Uterus (tissue), 3 donors: ENCODE measurements at regions not wholly inside any gene's neighbourhood (a gene's known extent, or its start where the extent isn't known, plus 50 kb on each side); places are given as distances from the start of the nearest gene placed in this dataset.
"Not testable (repeated sequence)": the region's sequence is repeated elsewhere in the genome, so short reads cannot be mapped to it uniquely, and the experiment has no call there.

Experiments
- DNase-seq, 2 donors: peaks; one replicate each; pipeline ENCODE4 v3.0.0-alpha.2; 2019 to 2020
- H3K27ac ChIP-seq, 2 donors: fragments of 200-600 bp; sonication (generic); 1 replicate in 1 of 2; 2 replicates in 1 of 2; pipeline ENCODE4 v1.5.1; 2016 to 2018
- H3K27me3 ChIP-seq, 2 donors: fragments of 200-600 bp; sonication (generic); one replicate each; pipeline ENCODE4 v1.5.1; 2018 to 2019; ENCODE audit warnings: control low read depth in 1 of 2
- H3K36me3 ChIP-seq, 2 donors: fragments of 200-600 bp; sonication (generic); one replicate each; pipeline ENCODE4 v1.5.1; 2019; ENCODE audit warnings: control low read depth in 1 of 2
- H3K4me1 ChIP-seq, 2 donors: fragments of 200-600 bp; sonication (generic); one replicate each; pipeline ENCODE4 v1.5.1; 2018 to 2019; ENCODE audit warnings: control low read depth in 1 of 2
- H3K4me3 ChIP-seq, 2 donors: fragments of 200-600 bp; sonication (generic); 1 replicate in 1 of 2; 2 replicates in 1 of 2; pipeline ENCODE4 v1.5.1; 2018 to 2019; ENCODE audit warnings: mild to moderate bottlenecking in 1 of 2
- H3K9me3 ChIP-seq, 2 donors: fragments of 200-600 bp; sonication (generic); one replicate each; pipeline ENCODE4 v1.5.1; 2019; ENCODE audit warnings: control low read depth in 1 of 2
- POLR2A ChIP-seq, 2 donors: fragments of 450-650 bp; IDR thresholded peaks; one replicate each; pipeline ENCODE4 v1.6.1; 2016; ENCODE audit warnings: antibody characterized with exemption in 2 of 2, mild to moderate bottlenecking in 1 of 2, moderate library complexity in 1 of 2
- intact Hi-C: fragments of 100-400 bp; cut with DNase I; formaldehyde crosslinking; loops from one replicate; pipeline ENCODE4 v1.15.1; 2023; ENCODE audit warnings: low total_unique reads
- TF ChIP-seq, protein P1 (sequence below), 4 experiments: fragments of 200-600 bp in 2 of 4; fragments of 450-650 bp in 2 of 4; sonication (generic) in 2 of 4; IDR thresholded peaks; one replicate each; pipeline ENCODE4 v1.5.1; 2016 to 2019; ENCODE audit warnings: antibody characterized with exemption in 4 of 4, mild to moderate bottlenecking in 2 of 4, moderate library complexity in 1 of 4
- donor health status: DM: yes; HTN: yes; CAD: no.

DNA sequence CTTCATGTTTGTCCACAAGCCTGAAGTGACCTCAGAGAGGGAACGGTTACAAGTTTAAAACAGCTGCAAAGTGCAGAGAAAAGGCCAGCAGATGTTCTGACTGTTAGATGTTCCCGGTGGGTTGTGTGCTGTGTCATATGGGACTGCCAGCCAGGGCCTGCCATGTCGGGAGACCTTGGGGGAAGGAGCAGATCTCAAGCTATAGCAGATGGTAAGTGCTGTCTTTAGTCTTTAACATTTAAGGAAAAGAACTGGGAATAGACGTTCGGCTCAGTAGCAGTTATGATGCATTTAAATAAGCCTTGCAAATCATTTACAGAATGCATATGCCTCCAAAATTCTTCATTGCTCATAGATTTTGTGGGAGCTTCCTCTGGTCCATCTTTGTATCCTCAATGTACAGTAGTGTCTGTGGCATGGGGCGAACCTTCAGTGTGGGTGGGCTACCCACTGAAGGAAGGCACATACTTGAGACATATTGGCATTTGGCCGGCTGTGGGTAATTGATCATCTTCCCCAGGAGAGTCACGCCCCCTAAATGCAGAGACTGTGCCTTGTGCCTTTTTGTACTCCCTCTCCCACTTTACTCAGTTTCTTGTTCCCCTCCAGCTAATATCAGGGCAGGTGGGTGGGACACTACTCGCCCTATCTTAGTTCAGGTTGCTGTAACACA lies 131.9 kb downstream of the NPIPB5 start:
- H3K36me3 ChIP-seq = no peaks in the 10 kb centered on the region
- no peak for DNase-seq
- peaks cover 0 to 3% of the 10 kb centered on the region in 2 donors for H3K27me3 ChIP-seq
- H3K9me3 ChIP-seq = no peaks in the 10 kb centered on the region
- H3K4me3 ChIP-seq = no peak overlapping the region
- H3K4me1 ChIP-seq = no peaks in the 10 kb centered on the region
- no peak overlapping the region for H3K27ac ChIP-seq
- intact Hi-C loops = no loop called here
- no peak for TF ChIP-seq POLR2A (IDR thresholded peaks at IDR 0.05)
- TF ChIP-seq, protein P1, sequence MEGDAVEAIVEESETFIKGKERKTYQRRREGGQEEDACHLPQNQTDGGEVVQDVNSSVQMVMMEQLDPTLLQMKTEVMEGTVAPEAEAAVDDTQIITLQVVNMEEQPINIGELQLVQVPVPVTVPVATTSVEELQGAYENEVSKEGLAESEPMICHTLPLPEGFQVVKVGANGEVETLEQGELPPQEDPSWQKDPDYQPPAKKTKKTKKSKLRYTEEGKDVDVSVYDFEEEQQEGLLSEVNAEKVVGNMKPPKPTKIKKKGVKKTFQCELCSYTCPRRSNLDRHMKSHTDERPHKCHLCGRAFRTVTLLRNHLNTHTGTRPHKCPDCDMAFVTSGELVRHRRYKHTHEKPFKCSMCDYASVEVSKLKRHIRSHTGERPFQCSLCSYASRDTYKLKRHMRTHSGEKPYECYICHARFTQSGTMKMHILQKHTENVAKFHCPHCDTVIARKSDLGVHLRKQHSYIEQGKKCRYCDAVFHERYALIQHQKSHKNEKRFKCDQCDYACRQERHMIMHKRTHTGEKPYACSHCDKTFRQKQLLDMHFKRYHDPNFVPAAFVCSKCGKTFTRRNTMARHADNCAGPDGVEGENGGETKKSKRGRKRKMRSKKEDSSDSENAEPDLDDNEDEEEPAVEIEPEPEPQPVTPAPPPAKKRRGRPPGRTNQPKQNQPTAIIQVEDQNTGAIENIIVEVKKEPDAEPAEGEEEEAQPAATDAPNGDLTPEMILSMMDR (IDR thresholded peaks at IDR 0.05) = no peak

DNA sequence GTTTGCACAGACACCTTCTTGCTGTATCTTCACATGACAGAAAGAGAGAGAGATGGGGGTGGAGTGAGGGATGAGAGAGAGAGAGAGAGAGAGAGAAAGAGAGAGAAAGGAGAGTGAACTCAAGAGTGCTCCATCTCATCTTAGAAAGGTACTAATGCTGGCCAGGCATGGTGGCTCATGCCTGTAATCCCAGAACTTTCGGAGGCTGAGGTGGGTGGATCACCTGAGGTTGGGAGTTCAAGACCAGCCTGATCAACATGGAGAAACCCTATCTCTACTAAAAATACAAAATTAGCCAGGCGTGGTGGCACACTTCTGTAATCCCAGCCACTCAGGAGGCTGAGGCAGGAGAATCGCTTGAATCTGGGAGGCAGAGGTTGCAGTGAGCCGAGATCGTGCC lies 132.5 kb downstream of the NPIPB5 start:
- DNase-seq, H3K27me3 ChIP-seq, H3K36me3 ChIP-seq, H3K4me3 ChIP-seq, H3K4me1 ChIP-seq, intact Hi-C loops, H3K27ac ChIP-seq, H3K9me3 ChIP-seq: not testable (repeated sequence)

DNA sequence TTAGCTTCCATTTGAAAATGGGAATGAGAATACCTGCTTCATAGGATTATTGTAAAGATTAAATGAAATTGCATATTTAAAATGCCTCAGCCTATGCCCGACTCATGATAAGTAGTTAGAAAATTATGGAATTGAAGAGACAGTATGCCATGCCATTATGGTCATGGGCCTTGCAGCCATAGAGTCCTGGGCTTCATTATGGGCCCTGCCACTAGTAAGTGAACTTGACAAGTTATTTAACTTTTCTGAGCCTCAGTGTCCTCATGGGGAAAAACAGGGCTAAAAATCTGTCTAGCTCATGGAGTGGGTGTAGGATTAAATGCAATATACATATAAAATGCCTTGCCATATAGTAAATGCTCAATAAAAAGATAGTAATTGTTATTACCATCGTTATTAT lies 133.2 kb downstream of the NPIPB5 start:
- H3K36me3 ChIP-seq = no peaks in the 10 kb centered on the region
- H3K27ac ChIP-seq = no peak overlapping the region
- no peaks in the 10 kb centered on the region for H3K4me1 ChIP-seq
- H3K27me3 ChIP-seq = peaks cover 0 to 3% of the 10 kb centered on the region in 2 donors
- intact Hi-C loops = no loop called here
- H3K9me3 ChIP-seq = no peaks in the 10 kb centered on the region
- TF ChIP-seq, protein P1 (IDR thresholded peaks at IDR 0.05) = no peak
- TF ChIP-seq POLR2A (IDR thresholded peaks at IDR 0.05) = no peak
- no peak overlapping the region for H3K4me3 ChIP-seq
- DNase-seq = no peak

DNA sequence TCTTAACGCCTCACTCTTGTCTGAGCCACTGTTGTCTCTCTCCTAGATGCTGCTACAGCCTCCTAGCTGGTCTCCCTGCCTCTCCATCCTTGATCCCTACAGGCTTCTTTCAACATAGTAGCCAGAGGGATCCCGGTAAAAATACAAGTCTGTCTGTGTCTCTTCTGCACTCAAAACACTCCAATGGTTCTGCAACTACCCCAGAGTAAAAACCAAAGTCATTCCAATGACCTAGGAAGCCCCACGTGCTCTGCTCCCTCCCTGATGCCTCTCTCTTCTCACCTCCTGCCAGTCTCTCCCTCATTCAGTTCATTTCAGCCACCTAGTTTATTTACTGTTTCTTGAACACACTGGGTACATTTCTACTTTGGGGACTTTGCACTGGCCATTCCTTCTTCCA lies 135.2 kb downstream of the NPIPB5 start:
- no peak for TF ChIP-seq POLR2A (IDR thresholded peaks at IDR 0.05)
- TF ChIP-seq, protein P1 (IDR thresholded peaks at IDR 0.05) = no peak
- intact Hi-C loops = no loop called here

DNA sequence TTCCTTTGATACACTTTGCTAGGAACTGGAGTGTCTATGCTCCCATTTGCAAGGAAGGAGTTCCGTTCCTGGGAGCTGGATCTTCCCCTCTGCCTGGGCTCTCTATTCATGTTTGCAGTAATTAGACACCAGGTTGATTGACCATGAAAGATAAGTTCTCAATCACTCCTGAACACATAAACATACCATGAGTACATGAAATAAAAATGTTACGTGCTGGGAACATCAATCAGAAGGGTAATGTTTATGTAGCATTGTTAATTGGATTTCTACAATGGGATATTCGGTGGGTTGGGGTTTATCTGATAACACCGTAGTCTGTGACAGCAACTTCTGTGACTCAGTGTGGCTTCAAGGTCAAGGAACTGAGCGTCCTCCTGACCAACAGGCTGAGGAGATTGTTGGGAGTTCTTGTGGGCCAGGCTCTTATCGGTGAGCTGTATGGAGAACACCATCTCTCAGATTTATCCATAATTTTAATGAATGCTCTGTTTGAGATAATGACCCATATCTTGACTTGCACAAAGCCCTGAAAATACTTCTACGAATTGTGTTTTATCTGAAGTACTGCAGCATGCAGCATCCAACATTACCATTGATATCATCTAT lies 136.4 kb downstream of the NPIPB5 start:
- TF ChIP-seq, protein P1 (IDR thresholded peaks at IDR 0.05) = no peak
- TF ChIP-seq POLR2A (IDR thresholded peaks at IDR 0.05) = no peak
- Histone ChIP-seq H3K27me3 (peaks cover 0 to 3% of the 10 kb centered on the region in 2 donors), H3K4me1 (no peaks in the 10 kb centered on the region), H3K27ac (no peak overlapping the region), H3K4me3 (no peak overlapping the region), H3K36me3 (no peaks in the 10 kb centered on the region), H3K9me3 (no peaks in the 10 kb centered on the region)
- DNase-seq = no peak
- intact Hi-C loops = no loop called here

More for the DNA sequence above, 135.2 kb downstream of the NPIPB5 start:
- Histone ChIP-seq H3K27me3 (peaks cover 0 to 3% of the 10 kb centered on the region in 2 donors), H3K9me3 (no peaks in the 10 kb centered on the region), H3K4me1 (no peaks in the 10 kb centered on the region), H3K27ac (no peak overlapping the region), H3K36me3 (no peaks in the 10 kb centered on the region), H3K4me3 (no peak overlapping the region)
- DNase-seq = no peak
